ENCODE measurements at regions not wholly inside any gene's neighbourhood (a gene's known extent, or its start where the extent isn't known, plus 50 kb on each side); places are given as distances from the start of the nearest gene placed in this dataset.

GRCh38 chr5:92455011-92455410 is 1071.9 kb upstream of the ARRDC3 start:
- no peak for TF ChIP-seq CTCF (IDR thresholded peaks at IDR 0.05)
- TF ChIP-seq POLR2A (IDR thresholded peaks at IDR 0.05): no peak

All from heart left ventricle (tissue), 13 donors.